WTC11 (cell line): ENCODE measurements at regions not wholly inside any gene's neighbourhood (a gene's known extent, or its start where the extent isn't known, plus 50 kb on each side); places are given as distances from the start of the nearest gene placed in this dataset.

Experiments
- ATAC-seq: fragments of 200-7000 bp; cut with Tn5 transposase; 2 replicates; pipeline ENCODE4 v1.10.0; 2021; ENCODE audit warnings: mild to moderate bottlenecking, moderate library complexity
- CTCF ChIA-PET: fragments of 300-600 bp; sonication (Branson Sonifier 250); formaldehyde crosslinking; loops from one replicate; lab custom pipeline; 2021; ENCODE audit warnings: antibody characterized with exemption; lab: Charles Lee
- POLR2A ChIA-PET: fragments of 350-600 bp; sonication (Branson Sonifier 250); formaldehyde crosslinking; loops from one replicate; lab custom pipeline; 2021; ENCODE audit warnings: antibody characterized with exemption; lab: Charles Lee
- DNase-seq: peaks from one replicate; pipeline ENCODE4 v3.0.0; 2021; ENCODE audit warnings: low spot score
- H3K27ac Mint-ChIP-seq: 2 replicates; pipeline ENCODE4 v1.8.0; 2021; ENCODE audit warnings: mixed read lengths
- H3K27me3 Mint-ChIP-seq: 2 replicates; pipeline ENCODE4 v1.8.0; 2021; ENCODE audit warnings: low read depth, mild to moderate bottlenecking, moderate library complexity, mixed read lengths
- H3K36me3 Mint-ChIP-seq: 2 replicates; pipeline ENCODE4 v1.8.0; 2021; ENCODE audit warnings: mixed read lengths
- H3K4me1 Mint-ChIP-seq: 2 replicates; pipeline ENCODE4 v1.8.0; 2022; ENCODE audit warnings: mixed read lengths
- H3K4me3 Mint-ChIP-seq: 2 replicates; pipeline ENCODE4 v1.8.0; 2021; ENCODE audit warnings: mild to moderate bottlenecking, moderate library complexity, mixed read lengths
- H3K9me3 Mint-ChIP-seq: 2 replicates; pipeline ENCODE4 v1.8.0; 2021; ENCODE audit warnings: mixed read lengths
- ATF1 ChIP-seq: sonication (generic); formaldehyde crosslinking; IDR thresholded peaks from 2 replicates; pipeline ENCODE4 v1.8.1; 2023; ENCODE audit warnings: mild to moderate bottlenecking, moderate library complexity, missing genetic modification reagents
- ESRRA ChIP-seq: sonication (generic); formaldehyde crosslinking; IDR thresholded peaks from 2 replicates; pipeline ENCODE4 v1.8.1; 2022; ENCODE audit warnings: mild to moderate bottlenecking, missing genetic modification reagents, borderline replicate concordance
- ETV6 ChIP-seq: sonication (generic); formaldehyde crosslinking; IDR thresholded peaks from 2 replicates; pipeline ENCODE4 v1.8.1; 2022; ENCODE audit warnings: mild to moderate bottlenecking, missing genetic modification reagents
- FOXK1 ChIP-seq: sonication (generic); formaldehyde crosslinking; IDR thresholded peaks from 2 replicates; pipeline ENCODE4 v1.8.0; 2022; ENCODE audit warnings: mild to moderate bottlenecking, moderate library complexity, missing genetic modification reagents
- FOXP1 ChIP-seq: sonication (generic); formaldehyde crosslinking; IDR thresholded peaks from 2 replicates; pipeline ENCODE4 v1.8.0; 2022; ENCODE audit warnings: missing genetic modification reagents, mild to moderate bottlenecking, moderate library complexity, borderline replicate concordance
- GABPB1 ChIP-seq: sonication (generic); formaldehyde crosslinking; IDR thresholded peaks from 2 replicates; pipeline ENCODE4 v1.8.1; 2023; ENCODE audit warnings: mild to moderate bottlenecking, missing genetic modification reagents
- MXD4 ChIP-seq: fragments of 250-450 bp; sonication (Bioruptor Pico); IDR thresholded peaks from 2 replicates; pipeline ENCODE4 v1.8.0; 2021; ENCODE audit warnings: mild to moderate bottlenecking, moderate library complexity, borderline replicate concordance
- MYBL2 ChIP-seq: sonication (generic); formaldehyde crosslinking; IDR thresholded peaks from 2 replicates; pipeline ENCODE4 v1.8.1; 2023; ENCODE audit warnings: mild to moderate bottlenecking, moderate library complexity, missing genetic modification reagents
- NFYB ChIP-seq: sonication (generic); formaldehyde crosslinking; conservative IDR thresholded peaks from 2 replicates; pipeline ENCODE4 v1.8.0; 2022; ENCODE audit warnings: low read depth, missing genetic modification reagents
- OVOL2 ChIP-seq: fragments of 250-450 bp; sonication (Bioruptor Pico); IDR thresholded peaks from 2 replicates; pipeline ENCODE4 v1.9.0; 2021; ENCODE audit warnings: mild to moderate bottlenecking, borderline replicate concordance
- PRRX2 ChIP-seq: fragments of 250-450 bp; sonication (Bioruptor Pico); IDR thresholded peaks from 2 replicates; pipeline ENCODE4 v1.8.0; 2021; ENCODE audit warnings: mild to moderate bottlenecking
- SMAD3 ChIP-seq: sonication (generic); formaldehyde crosslinking; IDR thresholded peaks from 2 replicates; pipeline ENCODE4 v1.8.0; 2022; ENCODE audit warnings: missing genetic modification reagents, mild to moderate bottlenecking, borderline replicate concordance
- USF1 ChIP-seq: sonication (generic); formaldehyde crosslinking; IDR thresholded peaks from 2 replicates; pipeline ENCODE4 v1.8.0; 2022; ENCODE audit warnings: mild to moderate bottlenecking, missing genetic modification reagents
- ZNF138 ChIP-seq: sonication (generic); formaldehyde crosslinking; conservative IDR thresholded peaks from 2 replicates; pipeline ENCODE4 v1.8.1; 2022; ENCODE audit warnings: mild to moderate bottlenecking, moderate library complexity, missing genetic modification reagents
- ZNF532 ChIP-seq: fragments of 250-450 bp; sonication (Bioruptor Pico); IDR thresholded peaks from 2 replicates; pipeline ENCODE4 v1.9.0; 2021; ENCODE audit warnings: mild to moderate bottlenecking, borderline replicate concordance
- TF ChIP-seq, protein P1 (sequence below): sonication (generic); formaldehyde crosslinking; conservative IDR thresholded peaks from 2 replicates; pipeline ENCODE4 v1.8.1; 2023; ENCODE audit warnings: mild to moderate bottlenecking, low read depth, missing genetic modification reagents, moderate library complexity
- TF ChIP-seq, protein P2 (sequence below): sonication (generic); formaldehyde crosslinking; IDR thresholded peaks from 2 replicates; pipeline ENCODE4 v1.8.1; 2022; ENCODE audit warnings: mild to moderate bottlenecking, moderate library complexity, missing genetic modification reagents

- DNase-seq (no peak), ATAC-seq (no peak)
- H3K4me3 Mint-ChIP-seq = no peak overlapping the region
- TF ChIP-seq ETV6 (CRISPR knock-in tag) = no peak
- TF ChIP-seq OVOL2 (CRISPR knock-in tag) = no peak
- no peak for TF ChIP-seq FOXP1 (CRISPR knock-in tag)
- no peak for TF ChIP-seq MXD4 (CRISPR knock-in tag)
- TF ChIP-seq PRRX2 = no peak
- TF ChIP-seq, protein P1, sequence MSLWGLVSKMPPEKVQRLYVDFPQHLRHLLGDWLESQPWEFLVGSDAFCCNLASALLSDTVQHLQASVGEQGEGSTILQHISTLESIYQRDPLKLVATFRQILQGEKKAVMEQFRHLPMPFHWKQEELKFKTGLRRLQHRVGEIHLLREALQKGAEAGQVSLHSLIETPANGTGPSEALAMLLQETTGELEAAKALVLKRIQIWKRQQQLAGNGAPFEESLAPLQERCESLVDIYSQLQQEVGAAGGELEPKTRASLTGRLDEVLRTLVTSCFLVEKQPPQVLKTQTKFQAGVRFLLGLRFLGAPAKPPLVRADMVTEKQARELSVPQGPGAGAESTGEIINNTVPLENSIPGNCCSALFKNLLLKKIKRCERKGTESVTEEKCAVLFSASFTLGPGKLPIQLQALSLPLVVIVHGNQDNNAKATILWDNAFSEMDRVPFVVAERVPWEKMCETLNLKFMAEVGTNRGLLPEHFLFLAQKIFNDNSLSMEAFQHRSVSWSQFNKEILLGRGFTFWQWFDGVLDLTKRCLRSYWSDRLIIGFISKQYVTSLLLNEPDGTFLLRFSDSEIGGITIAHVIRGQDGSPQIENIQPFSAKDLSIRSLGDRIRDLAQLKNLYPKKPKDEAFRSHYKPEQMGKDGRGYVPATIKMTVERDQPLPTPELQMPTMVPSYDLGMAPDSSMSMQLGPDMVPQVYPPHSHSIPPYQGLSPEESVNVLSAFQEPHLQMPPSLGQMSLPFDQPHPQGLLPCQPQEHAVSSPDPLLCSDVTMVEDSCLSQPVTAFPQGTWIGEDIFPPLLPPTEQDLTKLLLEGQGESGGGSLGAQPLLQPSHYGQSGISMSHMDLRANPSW (CRISPR knock-in tag) = no peak
- TF ChIP-seq FOXK1 (CRISPR knock-in tag) = no peak
- TF ChIP-seq ZNF532 (CRISPR knock-in tag) = no peak
- TF ChIP-seq, protein P2, sequence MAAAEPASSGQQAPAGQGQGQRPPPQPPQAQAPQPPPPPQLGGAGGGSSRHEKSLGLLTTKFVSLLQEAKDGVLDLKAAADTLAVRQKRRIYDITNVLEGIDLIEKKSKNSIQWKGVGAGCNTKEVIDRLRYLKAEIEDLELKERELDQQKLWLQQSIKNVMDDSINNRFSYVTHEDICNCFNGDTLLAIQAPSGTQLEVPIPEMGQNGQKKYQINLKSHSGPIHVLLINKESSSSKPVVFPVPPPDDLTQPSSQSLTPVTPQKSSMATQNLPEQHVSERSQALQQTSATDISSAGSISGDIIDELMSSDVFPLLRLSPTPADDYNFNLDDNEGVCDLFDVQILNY (CRISPR knock-in tag) = no peak
- no peak for TF ChIP-seq ATF1 (CRISPR knock-in tag)
- no peak for TF ChIP-seq ESRRA (CRISPR knock-in tag)
- no peak for TF ChIP-seq USF1 (CRISPR knock-in tag)
- TF ChIP-seq MYBL2 (CRISPR knock-in tag) = no peak
- ChIA-PET CTCF (no interaction called here), POLR2A (no interaction called here)
- peaks cover 8% of the 10 kb centered on the region for H3K9me3 Mint-ChIP-seq
- no peaks in the 10 kb centered on the region for H3K27me3 Mint-ChIP-seq
- H3K27ac Mint-ChIP-seq = no peak overlapping the region
- H3K4me1 Mint-ChIP-seq = peaks cover 8% of the 10 kb centered on the region; the same call in 1 of the 2 replicates
- H3K36me3 Mint-ChIP-seq = no peaks in the 10 kb centered on the region
These were observed 266.8 kb upstream of the TSHZ3 start for GRCh38 chr19:31616031-31616430.

DNA sequence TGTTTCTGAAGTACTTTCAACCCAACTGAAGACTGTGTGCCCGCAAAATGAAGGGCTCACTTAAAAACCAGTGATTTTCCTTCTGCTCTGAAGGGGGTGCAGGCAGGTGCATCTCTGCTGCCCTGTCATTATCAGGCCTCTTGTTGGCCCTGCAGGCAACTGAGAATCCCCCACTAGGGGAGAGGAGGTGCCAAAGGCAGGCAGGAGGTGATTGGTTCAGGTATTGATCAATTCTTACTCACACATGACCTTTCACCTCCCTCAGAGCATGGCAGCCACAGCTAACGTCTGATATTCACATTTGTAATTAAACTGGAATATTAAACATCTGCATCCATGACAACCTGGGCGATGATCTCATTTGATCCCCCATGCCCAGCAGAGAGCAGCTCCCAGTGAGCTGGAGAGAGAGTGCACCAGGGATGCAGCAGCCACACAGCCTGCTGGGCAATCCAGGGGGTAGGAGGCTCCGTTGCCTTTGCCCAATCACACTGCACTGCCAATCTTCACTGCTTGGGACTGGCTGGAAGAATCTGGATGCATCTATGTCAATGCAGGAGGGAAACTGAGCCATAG is 267.9 kb upstream of the TSHZ3 start:
- Mint-ChIP-seq H3K9me3 (peaks cover 17% of the 10 kb centered on the region), H3K4me1 (peaks cover 8% of the 10 kb centered on the region; the same call in 1 of the 2 replicates), H3K4me3 (no peak overlapping the region), H3K27me3 (no peaks in the 10 kb centered on the region), H3K27ac (no peak overlapping the region), H3K36me3 (no peaks in the 10 kb centered on the region)
- no peak for ATAC-seq
- POLR2A ChIA-PET = no interaction called here
- DNase-seq = no peak
- CTCF ChIA-PET = no interaction called here
- no peak for TF ChIP-seq SMAD3
- no peak for TF ChIP-seq ESRRA (CRISPR knock-in tag)
- no peak for TF ChIP-seq ZNF138
- no peak for TF ChIP-seq USF1 (CRISPR knock-in tag)
- no peak for TF ChIP-seq GABPB1 (CRISPR knock-in tag)
- no peak for TF ChIP-seq NFYB (CRISPR knock-in tag)
- no peak for TF ChIP-seq MXD4 (CRISPR knock-in tag)
